Brain microvascular endothelial cell (primary cell): ENCODE measurements at regions not wholly inside any gene's neighbourhood (a gene's known extent, or its start where the extent isn't known, plus 50 kb on each side); places are given as distances from the start of the nearest gene placed in this dataset.

Experiments
- DNase-seq: peaks from one replicate; pipeline ENCODE4 v3.0.0-alpha.2; 2020
- H3K27ac ChIP-seq: fragments of 250-450 bp; sonication (Bioruptor Pico); 2 replicates; pipeline ENCODE4 v1.5.1; 2020; ENCODE audit warnings: mild to moderate bottlenecking, moderate library complexity
- H3K27me3 ChIP-seq: fragments of 250-450 bp; sonication (Bioruptor Pico); replicated peaks from 2 replicates; pipeline ENCODE4 v1.5.1; 2020; ENCODE audit warnings: mild to moderate bottlenecking
- H3K36me3 ChIP-seq: fragments of 250-450 bp; sonication (Bioruptor Pico); replicated peaks from 2 replicates; pipeline ENCODE4 v1.5.1; 2020; ENCODE audit warnings: mild to moderate bottlenecking
- H3K4me3 ChIP-seq: 2 replicates; pipeline ENCODE4 v1.5.1; 2011; ENCODE audit warnings: low read depth, mild to moderate bottlenecking, control low read depth, low read length, moderate library complexity
- in situ Hi-C: cut with HindIII; loops from 2 replicates; pipeline ENCODE4 v1.10.0; 2017; ENCODE audit warnings: low sequenced_read_pairs, low pct_ligation_motif_present
- TF ChIP-seq, protein P1 (sequence below): IDR thresholded peaks from 2 replicates; pipeline ENCODE4 v1.5.1; 2011; ENCODE audit warnings: low read depth, mild to moderate bottlenecking, moderate library complexity, low read length, control low read depth, inconsistent platforms; ENCODE audit errors: missing control alignments

DNA sequence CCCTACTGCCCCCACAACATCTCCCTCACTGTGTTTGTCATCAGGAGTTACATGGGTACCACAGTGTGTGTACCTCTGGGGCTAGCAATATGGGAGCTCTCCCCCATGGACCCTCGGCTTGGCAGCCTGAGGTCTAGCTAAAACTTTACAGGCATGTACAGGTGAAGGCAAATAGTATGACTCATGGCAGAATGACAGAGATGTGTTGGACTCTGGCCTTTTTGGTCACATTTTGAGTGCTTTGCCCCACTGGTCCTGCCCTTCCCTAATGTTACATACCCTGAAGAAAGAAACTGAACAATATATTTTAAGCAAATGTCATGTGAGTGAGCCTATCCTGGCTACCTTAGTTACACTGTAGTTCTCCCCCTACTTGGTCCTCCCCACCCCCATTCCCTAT, 124.0 kb downstream of the NGF start:
- no peaks in the 10 kb centered on the region for H3K27me3 ChIP-seq
- DNase-seq: no peak
- in situ Hi-C loops: no loop called here
- TF ChIP-seq, protein P1, sequence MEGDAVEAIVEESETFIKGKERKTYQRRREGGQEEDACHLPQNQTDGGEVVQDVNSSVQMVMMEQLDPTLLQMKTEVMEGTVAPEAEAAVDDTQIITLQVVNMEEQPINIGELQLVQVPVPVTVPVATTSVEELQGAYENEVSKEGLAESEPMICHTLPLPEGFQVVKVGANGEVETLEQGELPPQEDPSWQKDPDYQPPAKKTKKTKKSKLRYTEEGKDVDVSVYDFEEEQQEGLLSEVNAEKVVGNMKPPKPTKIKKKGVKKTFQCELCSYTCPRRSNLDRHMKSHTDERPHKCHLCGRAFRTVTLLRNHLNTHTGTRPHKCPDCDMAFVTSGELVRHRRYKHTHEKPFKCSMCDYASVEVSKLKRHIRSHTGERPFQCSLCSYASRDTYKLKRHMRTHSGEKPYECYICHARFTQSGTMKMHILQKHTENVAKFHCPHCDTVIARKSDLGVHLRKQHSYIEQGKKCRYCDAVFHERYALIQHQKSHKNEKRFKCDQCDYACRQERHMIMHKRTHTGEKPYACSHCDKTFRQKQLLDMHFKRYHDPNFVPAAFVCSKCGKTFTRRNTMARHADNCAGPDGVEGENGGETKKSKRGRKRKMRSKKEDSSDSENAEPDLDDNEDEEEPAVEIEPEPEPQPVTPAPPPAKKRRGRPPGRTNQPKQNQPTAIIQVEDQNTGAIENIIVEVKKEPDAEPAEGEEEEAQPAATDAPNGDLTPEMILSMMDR: no peak
- H3K27ac ChIP-seq: no peak overlapping the region
- no peak overlapping the region for H3K4me3 ChIP-seq
- H3K36me3 ChIP-seq: no peaks in the 10 kb centered on the region

DNA sequence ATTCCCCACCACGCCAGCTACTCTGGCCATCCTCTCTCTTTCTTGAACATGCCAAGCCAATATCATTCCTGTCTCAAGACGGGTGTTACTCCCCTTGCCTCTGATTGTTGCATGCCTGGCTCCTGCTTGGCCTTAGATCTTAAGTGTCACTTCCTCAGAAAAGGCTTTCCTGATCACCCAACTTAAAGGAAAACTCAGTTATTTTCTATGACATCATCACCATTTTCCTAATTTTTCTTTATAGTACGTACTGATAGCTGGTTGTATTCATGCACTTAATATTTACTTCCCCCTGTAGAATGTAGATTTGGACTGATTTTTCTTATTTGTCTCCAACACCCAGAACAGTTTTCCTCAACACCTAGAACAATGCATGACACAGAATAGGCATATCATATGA, 123.8 kb upstream of the TSPAN2 start:
- no peak overlapping the region for H3K4me3 ChIP-seq
- in situ Hi-C loops: no loop called here
- no peak overlapping the region for H3K27ac ChIP-seq
- DNase-seq: no peak
- H3K36me3 ChIP-seq: no peaks in the 10 kb centered on the region
- TF ChIP-seq, protein P1: no peak
- H3K27me3 ChIP-seq: no peaks in the 10 kb centered on the region

DNA sequence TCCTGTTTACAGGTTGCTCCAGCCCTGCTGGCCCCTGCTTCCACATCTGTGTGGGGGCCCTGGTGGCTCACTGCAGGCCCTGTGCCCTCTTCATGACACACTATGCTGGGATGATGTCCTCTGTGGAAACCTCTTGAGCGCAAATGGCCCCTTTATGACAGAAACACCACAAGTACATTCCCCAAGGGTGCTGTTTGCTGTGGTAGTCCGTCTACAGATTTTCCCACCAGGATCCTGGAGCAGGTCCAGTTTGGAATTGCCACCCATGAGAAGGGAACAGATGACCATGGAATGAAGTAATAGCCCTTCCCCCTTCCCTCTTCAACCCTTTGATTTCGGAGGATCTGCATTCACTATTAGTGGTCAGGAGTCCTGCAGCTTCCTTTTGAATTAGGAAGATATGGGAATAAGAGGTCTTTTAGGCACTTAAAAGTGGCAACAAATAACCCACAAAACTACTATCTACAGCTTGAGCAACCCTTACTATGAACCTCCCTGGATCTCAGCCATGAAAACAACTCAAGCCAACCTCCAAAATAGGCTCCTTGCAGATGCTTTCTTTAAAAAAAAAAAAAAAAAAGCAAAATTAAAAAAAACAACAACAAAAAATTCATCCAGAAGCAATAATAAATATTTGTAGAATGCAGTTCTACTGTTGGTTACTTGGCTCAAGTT, 121.9 kb upstream of the TSPAN2 start:
- no peak for DNase-seq
- Histone ChIP-seq H3K27ac (no peak overlapping the region), H3K36me3 (no peaks in the 10 kb centered on the region), H3K4me3 (no peak overlapping the region), H3K27me3 (no peaks in the 10 kb centered on the region)
- TF ChIP-seq, protein P1: no peak
- in situ Hi-C loops: no loop called here

GRCh38 chr1:115210302-115210711, 121.0 kb upstream of the TSPAN2 start:
- Histone ChIP-seq H3K27ac (no peak overlapping the region), H3K27me3 (no peaks in the 10 kb centered on the region), H3K36me3 (no peaks in the 10 kb centered on the region), H3K4me3 (no peak overlapping the region)
- TF ChIP-seq, protein P1: no peak
- DNase-seq: peak; percentile 78
- in situ Hi-C loops: no loop called here

DNA sequence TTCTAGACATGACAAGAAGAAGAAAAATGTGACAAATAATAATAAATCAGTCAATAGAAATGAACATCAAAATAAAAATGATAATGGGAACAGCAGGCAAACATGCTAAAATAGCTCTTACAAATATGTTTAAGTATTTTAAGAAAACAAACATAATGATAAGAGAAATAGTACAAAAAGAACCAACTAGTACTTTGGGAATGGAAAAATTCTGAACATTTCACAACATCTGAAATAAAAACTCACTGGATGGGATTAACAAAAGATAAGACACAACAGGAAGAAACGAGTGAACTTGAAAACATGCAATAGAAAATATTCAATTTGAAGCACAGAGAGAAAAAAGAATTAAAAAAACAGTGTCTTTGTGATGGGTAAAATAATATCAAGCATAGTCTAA, 115.2 kb upstream of the TSPAN2 start:
- no peaks in the 10 kb centered on the region for H3K27me3 ChIP-seq
- no peak for DNase-seq
- H3K36me3 ChIP-seq: no peaks in the 10 kb centered on the region
- TF ChIP-seq, protein P1: no peak
- in situ Hi-C loops: no loop called here
- H3K4me3 ChIP-seq: no peak overlapping the region
- no peak overlapping the region for H3K27ac ChIP-seq

DNA sequence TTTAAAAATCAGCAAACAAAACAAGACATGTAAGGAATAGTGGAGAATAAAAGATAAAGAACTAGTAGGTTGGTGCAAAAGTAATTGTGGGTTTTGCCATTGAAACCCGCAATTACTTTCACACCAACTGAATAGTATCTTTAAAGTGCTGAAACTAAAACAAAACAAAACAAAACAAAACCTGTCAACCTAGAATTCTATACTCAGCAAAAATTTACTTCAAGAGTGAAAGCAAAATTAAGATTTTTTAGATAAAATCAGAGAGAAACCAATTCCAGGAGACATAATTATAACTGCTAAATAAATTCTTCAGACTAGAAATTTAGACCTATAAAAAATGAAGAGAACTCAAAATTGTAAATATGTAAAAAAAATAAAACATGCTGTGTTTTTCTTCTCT, 114.0 kb upstream of the TSPAN2 start:
- no peak overlapping the region for H3K27ac ChIP-seq
- TF ChIP-seq, protein P1: no peak
- H3K4me3 ChIP-seq: no peak overlapping the region
- no peak for DNase-seq
- in situ Hi-C loops: no loop called here
- no peaks in the 10 kb centered on the region for H3K36me3 ChIP-seq
- no peaks in the 10 kb centered on the region for H3K27me3 ChIP-seq
